ENCODE measurements at regions not wholly inside any gene's neighbourhood (a gene's known extent, or its start where the extent isn't known, plus 50 kb on each side); places are given as distances from the start of the nearest gene placed in this dataset.

DNA sequence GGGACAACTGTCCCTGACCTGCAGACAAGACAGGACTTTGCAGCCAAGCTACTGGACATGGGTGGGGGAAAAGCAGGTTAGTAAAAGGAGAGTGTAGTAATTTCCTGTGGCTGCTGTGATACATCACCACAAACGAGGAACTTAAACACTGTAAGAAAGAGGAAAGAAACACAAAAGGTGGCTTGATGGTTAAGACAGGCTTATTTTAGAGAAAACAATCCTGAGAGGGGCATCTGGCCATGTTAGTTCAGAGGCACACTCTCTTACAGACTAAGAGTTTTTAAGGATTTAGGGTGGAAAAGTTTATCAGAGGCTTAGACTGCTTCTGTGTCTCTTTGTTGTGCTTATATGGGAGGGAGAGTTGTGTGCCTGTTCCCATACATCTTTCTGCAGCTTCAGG lies 667.0 kb downstream of the TYW1 start:
- no peak for TF ChIP-seq EZH2phosphoT487 (IDR thresholded peaks at IDR 0.05; ENCODE audit: borderline replicate concordance)
- TF ChIP-seq, protein P1, sequence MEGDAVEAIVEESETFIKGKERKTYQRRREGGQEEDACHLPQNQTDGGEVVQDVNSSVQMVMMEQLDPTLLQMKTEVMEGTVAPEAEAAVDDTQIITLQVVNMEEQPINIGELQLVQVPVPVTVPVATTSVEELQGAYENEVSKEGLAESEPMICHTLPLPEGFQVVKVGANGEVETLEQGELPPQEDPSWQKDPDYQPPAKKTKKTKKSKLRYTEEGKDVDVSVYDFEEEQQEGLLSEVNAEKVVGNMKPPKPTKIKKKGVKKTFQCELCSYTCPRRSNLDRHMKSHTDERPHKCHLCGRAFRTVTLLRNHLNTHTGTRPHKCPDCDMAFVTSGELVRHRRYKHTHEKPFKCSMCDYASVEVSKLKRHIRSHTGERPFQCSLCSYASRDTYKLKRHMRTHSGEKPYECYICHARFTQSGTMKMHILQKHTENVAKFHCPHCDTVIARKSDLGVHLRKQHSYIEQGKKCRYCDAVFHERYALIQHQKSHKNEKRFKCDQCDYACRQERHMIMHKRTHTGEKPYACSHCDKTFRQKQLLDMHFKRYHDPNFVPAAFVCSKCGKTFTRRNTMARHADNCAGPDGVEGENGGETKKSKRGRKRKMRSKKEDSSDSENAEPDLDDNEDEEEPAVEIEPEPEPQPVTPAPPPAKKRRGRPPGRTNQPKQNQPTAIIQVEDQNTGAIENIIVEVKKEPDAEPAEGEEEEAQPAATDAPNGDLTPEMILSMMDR (conservative IDR thresholded peaks at IDR 0.05; ENCODE audit: low read length), result no peak
